K562 (cell line): ENCODE measurements at regions not wholly inside any gene's neighbourhood (a gene's known extent, or its start where the extent isn't known, plus 50 kb on each side); places are given as distances from the start of the nearest gene placed in this dataset.

Experiments
- ATAC-seq: fragments of 200-7000 bp; cut with Tn5 transposase; 3 replicates; pipeline ENCODE4 v1.9.1; 2020; ENCODE audit warnings: moderate library complexity
- BruUV-seq: library from RNA; stranded (reverse); fragments of 400-500 nt; replicated peaks from 2 replicates; lab custom pipeline; 2021; lab: Mats Ljungman, UMichigan
- CTCF ChIA-PET: fragments of 300-600 bp; formaldehyde crosslinking; extraction: SDS; loops from one replicate; lab custom pipeline; 2021; ENCODE audit warnings: low intra/inter-chr PET ratio; lab: Yijun Ruan, JAX
- POLR2A ChIA-PET: fragments of 300-600, 350-650 bp; sonication (Branson Sonifier 250); formaldehyde crosslinking; extraction: SDS; loops from one replicate; lab custom pipeline; 2021; ENCODE audit warnings: antibody characterized with exemption, inconsistent platforms; lab: Yijun Ruan, JAX
- DNase-seq, 4 experiments: peaks; one replicate each; pipeline versions ENCODE4 v3.0.0 to v3.0.0-alpha.2; 2011 to 2018; ENCODE audit warnings: low spot score in 3 of 4, mixed read lengths in 3 of 4; ENCODE audit errors: extremely low read depth in 1 of 4
- FAIRE-seq: peaks from 2 replicates; lab custom pipeline; 2011; peaks lifted over from hg19 to GRCh38; lab: Jason Lieb, UNC
- H2AFZ ChIP-seq: 2 replicates; pipeline ENCODE4 v1.6.0; 2011; ENCODE audit warnings: low read depth, low read length, control low read depth, inconsistent platforms
- H3K27ac ChIP-seq: fragments of 200-600 bp; 3 replicates; pipeline ENCODE4 v1.8.0; 2011; ENCODE audit warnings: low read depth, mild to moderate bottlenecking, control low read depth, inconsistent platforms, low read length, moderate library complexity, mixed read lengths; ENCODE audit errors: extremely low read depth
- H3K27me3 ChIP-seq, 2 experiments: fragments of 300-600 bp in 1 of 2; 2 replicates in 1 of 2; 3 replicates in 1 of 2; pipeline versions ENCODE4 v1.6.0 to v1.8.0; 2011; ENCODE audit warnings: inconsistent platforms in 2 of 2, low read length in 2 of 2, mild to moderate bottlenecking in 1 of 2, mixed read lengths in 1 of 2, moderate library complexity in 1 of 2; ENCODE audit not compliant: control insufficient read depth in 2 of 2, insufficient read depth in 2 of 2
- H3K36me3 ChIP-seq: fragments of 300-600 bp; 3 replicates; pipeline ENCODE4 v1.8.0; 2011; ENCODE audit warnings: mild to moderate bottlenecking, low read length, inconsistent platforms; ENCODE audit not compliant: control insufficient read depth, insufficient read depth
- H3K4me1 ChIP-seq, 2 experiments: fragments of 200-600 bp in 1 of 2; replicated peaks in 1 of 2; 2 replicates in 1 of 2; 3 replicates in 1 of 2; pipeline versions ENCODE4 v1.5.1 to v1.8.0; 2011; ENCODE audit warnings: inconsistent platforms in 2 of 2, low read length in 2 of 2, mild to moderate bottlenecking in 1 of 2, mixed read lengths in 1 of 2, moderate library complexity in 1 of 2; ENCODE audit not compliant: control insufficient read depth in 2 of 2, insufficient read depth in 2 of 2
- H3K4me2 ChIP-seq: 2 replicates; pipeline ENCODE4 v1.6.1; 2011; ENCODE audit warnings: low read length, control low read depth, inconsistent platforms, mixed read lengths; ENCODE audit not compliant: insufficient read depth
- H3K4me3 ChIP-seq: fragments of 200-600 bp; sonication (generic), shearing (Covaris generic); 2 replicates; pipeline ENCODE4 v1.5.1; 2016; ENCODE audit warnings: control low read depth, inconsistent platforms
- H3K79me2 ChIP-seq: fragments of 200-600 bp; 3 replicates; pipeline ENCODE4 v1.8.0; 2011; ENCODE audit warnings: low read length, inconsistent platforms; ENCODE audit not compliant: control insufficient read depth, insufficient read depth
- H3K9ac ChIP-seq, 2 experiments: 2 replicates each; pipeline versions ENCODE4 v1.6.0 to v1.6.1; 2011; ENCODE audit warnings: low read depth in 2 of 2, low read length in 2 of 2, control low read depth in 1 of 2, inconsistent platforms in 1 of 2, mild to moderate bottlenecking in 1 of 2, mixed read lengths in 1 of 2; ENCODE audit not compliant: insufficient read depth in 1 of 2
- H3K9me1 ChIP-seq: one replicate; pipeline ENCODE4 v1.6.0; 2011; ENCODE audit warnings: inconsistent platforms, mild to moderate bottlenecking, low read length, moderate library complexity; ENCODE audit not compliant: control insufficient read depth, insufficient read depth
- H3K9me3 ChIP-seq: replicated peaks from 2 replicates; pipeline ENCODE4 v1.5.1; 2011; ENCODE audit warnings: low read depth, low read length, inconsistent platforms; ENCODE audit not compliant: control insufficient read depth, insufficient read depth
- H4K20me1 ChIP-seq: replicated peaks from 2 replicates; pipeline ENCODE4 v1.6.1; 2011; ENCODE audit warnings: low read length, inconsistent platforms, mixed read lengths; ENCODE audit not compliant: control insufficient read depth, insufficient read depth
- ARID2 ChIP-seq: fragments of 450-650 bp; IDR thresholded peaks from 2 replicates; pipeline ENCODE4 v1.6.1; 2017; ENCODE audit warnings: antibody characterized with exemption, mild to moderate bottlenecking
- BHLHE40 ChIP-seq: IDR thresholded peaks from 2 replicates; pipeline ENCODE4 v1.6.1; 2011; ENCODE audit warnings: low read length, improper control_type of control experiment
- CGGBP1 ChIP-seq: fragments of 250-450 bp; sonication (Bioruptor Pico); IDR thresholded peaks from 2 replicates; pipeline ENCODE4 v1.9.0; 2021; ENCODE audit warnings: mild to moderate bottlenecking
- ELF1 ChIP-seq: fragments of 200-800 bp; sonication (Bioruptor generic); IDR thresholded peaks from 2 replicates; pipeline ENCODE4 v1.6.1; 2016; ENCODE audit warnings: missing genetic modification characterization, missing compliant biosample characterization
- KAT8 ChIP-seq: fragments of 450-650 bp; IDR thresholded peaks from 2 replicates; pipeline ENCODE4 v1.6.1; 2016; ENCODE audit warnings: low read depth, mild to moderate bottlenecking
- LARP7 ChIP-seq: fragments of 450-650 bp; IDR thresholded peaks from 2 replicates; pipeline ENCODE4 v1.6.1; 2016
- TAF7 ChIP-seq: fragments of 450-650 bp; IDR thresholded peaks from 2 replicates; pipeline ENCODE4 v1.6.1; 2016; ENCODE audit warnings: missing genetic modification characterization, missing compliant biosample characterization
- ZNF354B ChIP-seq: fragments of 250-450 bp; sonication (Bioruptor Pico); IDR thresholded peaks from 2 replicates; pipeline ENCODE4 v1.4.0; 2020
- ZNF592 ChIP-seq: fragments of 450-650 bp; IDR thresholded peaks from 2 replicates; pipeline ENCODE4 v1.6.1; 2017; ENCODE audit warnings: antibody characterized with exemption, mild to moderate bottlenecking
- ZNF717 ChIP-seq: fragments of 250-450 bp; sonication (Bioruptor Pico); IDR thresholded peaks from 2 replicates; pipeline ENCODE4 v1.5.0; 2021
- ZNF778 ChIP-seq: fragments of 450-650 bp; formaldehyde crosslinking; IDR thresholded peaks from 2 replicates; pipeline ENCODE4 v1.4.0; 2020; ENCODE audit warnings: mild to moderate bottlenecking, moderate library complexity
- WGBS: fragments of 100-300 bp; shearing (Covaris generic); methylation state at CpG from one replicate; pipeline ENCODE4 v1.1.6; 2016; ENCODE audit warnings: low coverage, mixed read lengths; ENCODE audit not compliant: insufficient coverage; ENCODE audit errors: missing lambda C conversion rate; 5-methylcytosine and 5-hydroxymethylcytosine counted together
- in situ Hi-C: fragments of 300-500 bp; cut with MboI; formaldehyde crosslinking; loops from 4 replicates; pipeline ENCODE4 v1.15.0; 2018; ENCODE audit warnings: inconsistent platforms, mixed read lengths
- intact Hi-C: fragments of 100-400 bp; cut with micrococcal nuclease; formaldehyde crosslinking; loops from 2 replicates; pipeline ENCODE4 v1.14.2; 2022
- TF ChIP-seq, protein P1 (sequence below), 2 experiments: fragments of 250-450 bp in 1 of 2; fragments of 450-650 bp in 1 of 2; sonication (Bioruptor Pico) in 1 of 2; IDR thresholded peaks; 2 replicates each; pipeline versions ENCODE4 v1.6.1 to v1.8.0; 2016 to 2021; ENCODE audit warnings: mild to moderate bottlenecking in 2 of 2, moderate library complexity in 2 of 2, missing compliant biosample characterization in 1 of 2, missing genetic modification characterization in 1 of 2
- TF ChIP-seq, protein P2 (sequence below): fragments of 450-650 bp; IDR thresholded peaks from 2 replicates; pipeline ENCODE4 v1.6.1; 2017; ENCODE audit warnings: antibody characterized with exemption

GRCh38 chr1:103371234-103371633, 154.3 kb upstream of the RNPC3 start (continued):
- no peak for TF ChIP-seq ZNF592
- TF ChIP-seq, protein P1, sequence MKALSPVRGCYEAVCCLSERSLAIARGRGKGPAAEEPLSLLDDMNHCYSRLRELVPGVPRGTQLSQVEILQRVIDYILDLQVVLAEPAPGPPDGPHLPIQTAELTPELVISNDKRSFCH (CRISPR knock-in tag; IDR thresholded peaks at IDR 0.05): no peak
- TF ChIP-seq, protein P1 (tag; IDR thresholded peaks at IDR 0.05): no peak
- TF ChIP-seq, all 486 proteins: peak for 0

- ATAC-seq (no peak), FAIRE-seq (no peak), DNase-seq (no peak)
- no peaks in the 10 kb centered on the region for H3K36me3 ChIP-seq
- H3K4me1 ChIP-seq: no peaks in the 10 kb centered on the region
- H3K9me3 ChIP-seq: no peaks in the 10 kb centered on the region
- POLR2A ChIA-PET: no interaction called here
- H3K79me2 ChIP-seq: no peaks in the 10 kb centered on the region
- TF ChIP-seq ZNF354B: no peak
- TF ChIP-seq TAF7 (tag): no peak
- no peak for TF ChIP-seq ARID2
- TF ChIP-seq BHLHE40: no peak
- TF ChIP-seq ELF1 (tag): no peak
- TF ChIP-seq ZNF778 (CRISPR knock-in tag): no peak
- TF ChIP-seq ZNF717 (CRISPR knock-in tag): no peak
- no peak for TF ChIP-seq LARP7
- no peak for TF ChIP-seq KAT8
- TF ChIP-seq CGGBP1 (CRISPR knock-in tag): no peak
- TF ChIP-seq, protein P2, sequence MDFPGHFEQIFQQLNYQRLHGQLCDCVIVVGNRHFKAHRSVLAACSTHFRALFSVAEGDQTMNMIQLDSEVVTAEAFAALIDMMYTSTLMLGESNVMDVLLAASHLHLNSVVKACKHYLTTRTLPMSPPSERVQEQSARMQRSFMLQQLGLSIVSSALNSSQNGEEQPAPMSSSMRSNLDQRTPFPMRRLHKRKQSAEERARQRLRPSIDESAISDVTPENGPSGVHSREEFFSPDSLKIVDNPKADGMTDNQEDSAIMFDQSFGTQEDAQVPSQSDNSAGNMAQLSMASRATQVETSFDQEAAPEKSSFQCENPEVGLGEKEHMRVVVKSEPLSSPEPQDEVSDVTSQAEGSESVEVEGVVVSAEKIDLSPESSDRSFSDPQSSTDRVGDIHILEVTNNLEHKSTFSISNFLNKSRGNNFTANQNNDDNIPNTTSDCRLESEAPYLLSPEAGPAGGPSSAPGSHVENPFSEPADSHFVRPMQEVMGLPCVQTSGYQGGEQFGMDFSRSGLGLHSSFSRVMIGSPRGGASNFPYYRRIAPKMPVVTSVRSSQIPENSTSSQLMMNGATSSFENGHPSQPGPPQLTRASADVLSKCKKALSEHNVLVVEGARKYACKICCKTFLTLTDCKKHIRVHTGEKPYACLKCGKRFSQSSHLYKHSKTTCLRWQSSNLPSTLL: no peak
- TF ChIP-seq, all 486 proteins: peak for 0
- Histone ChIP-seq H3K9ac (no peak overlapping the region), H3K4me3 (no peak overlapping the region), H4K20me1 (no peaks in the 10 kb centered on the region), H3K27me3 (no peaks in the 10 kb centered on the region), H2AFZ (no peak overlapping the region), H3K9me1 (no peaks in the 10 kb centered on the region), H3K4me2 (no peak overlapping the region), H3K27ac (no peak overlapping the region)
- WGBS: 1% methylated on average over 4 of the region's 4 CpGs
- intact Hi-C loops: no loop called here
- BruUV-seq: no TSS peak
- CTCF ChIA-PET: no interaction called here
- in situ Hi-C loops: no loop called here
Measured at GRCh38 chr1:103367186-103367585, 158.3 kb upstream of the RNPC3 start.
